Cardiac muscle cell (in vitro differentiated cells and primary cell): ENCODE measurements at regions not wholly inside any gene's neighbourhood (a gene's known extent, or its start where the extent isn't known, plus 50 kb on each side); places are given as distances from the start of the nearest gene placed in this dataset.
"Not testable (repeated sequence)": the region's sequence is repeated elsewhere in the genome, so short reads cannot be mapped to it uniquely, and the experiment has no call there.

Experiments
- DNase-seq, 2 donors: peaks; one replicate each; pipeline versions ENCODE4 v3.0.0 to v3.0.0-alpha.2; 2010 to 2017; ENCODE audit warnings: low read depth in 1 of 2, low spot score in 1 of 2
- H3K27ac ChIP-seq: fragments of 200-600 bp; sonication (generic); 2 replicates; pipeline ENCODE4 v1.5.1; 2016
- H3K27me3 ChIP-seq: fragments of 200-600 bp; sonication (generic); 2 replicates; pipeline ENCODE4 v1.6.0; 2016; ENCODE audit warnings: control low read depth
- H3K36me3 ChIP-seq: fragments of 200-600 bp; sonication (generic); 2 replicates; pipeline ENCODE4 v1.5.1; 2016; ENCODE audit warnings: control low read depth
- H3K4me1 ChIP-seq: fragments of 200-600 bp; sonication (generic); 2 replicates; pipeline ENCODE4 v1.8.1; 2017; ENCODE audit warnings: low read depth, mild to moderate bottlenecking, mixed run types
- H3K4me3 ChIP-seq: fragments of 200-600 bp; sonication (generic); 2 replicates; pipeline ENCODE4 v1.5.1; 2016; ENCODE audit warnings: mild to moderate bottlenecking
- H3K9me3 ChIP-seq: fragments of 200-600 bp; sonication (generic); 2 replicates; pipeline ENCODE4 v1.5.1; 2017; ENCODE audit warnings: low read depth, mild to moderate bottlenecking, control low read depth
- CTCF ChIP-seq: IDR thresholded peaks from 2 replicates; pipeline ENCODE4 v1.5.1; 2012; ENCODE audit warnings: low read depth, mild to moderate bottlenecking, low read length

GRCh38 chrX:42017971-42018370 lies 94.6 kb upstream of the CASK start:
- Histone ChIP-seq H3K9me3 (no peaks in the 10 kb centered on the region), H3K4me1 (no peaks in the 10 kb centered on the region), H3K36me3 (no peaks in the 10 kb centered on the region), H3K27me3 (no peaks in the 10 kb centered on the region), H3K4me3 (no peak overlapping the region), H3K27ac (no peak overlapping the region)
- no peak for DNase-seq
- no peak for TF ChIP-seq CTCF

- H3K4me1 ChIP-seq, result no peaks in the 10 kb centered on the region
- no peak overlapping the region for H3K27ac ChIP-seq
- H3K9me3 ChIP-seq, result no peaks in the 10 kb centered on the region
- no peaks in the 10 kb centered on the region for H3K36me3 ChIP-seq
- H3K27me3 ChIP-seq, result no peaks in the 10 kb centered on the region
- no peak overlapping the region for H3K4me3 ChIP-seq
- no peak for DNase-seq
- no peak for TF ChIP-seq CTCF
Measured at GRCh38 chrX:42000836-42001235, 77.5 kb upstream of the CASK start.

- Histone ChIP-seq H3K27me3 (no peaks in the 10 kb centered on the region), H3K4me1 (no peaks in the 10 kb centered on the region), H3K9me3 (no peaks in the 10 kb centered on the region), H3K4me3 (no peak overlapping the region), H3K27ac (no peak overlapping the region), H3K36me3 (no peaks in the 10 kb centered on the region)
- no peak for TF ChIP-seq CTCF
- DNase-seq, result no peak
Measured at GRCh38 chrX:41984628-41985027, 61.3 kb upstream of the CASK start.

GRCh38 chrX:41982953-41983352 lies 59.6 kb upstream of the CASK start:
- no peak overlapping the region for H3K27ac ChIP-seq
- no peak overlapping the region for H3K4me3 ChIP-seq
- H3K27me3 ChIP-seq, result no peaks in the 10 kb centered on the region
- H3K4me1 ChIP-seq, result no peaks in the 10 kb centered on the region
- no peak for TF ChIP-seq CTCF
- DNase-seq, result no peak
- H3K36me3 ChIP-seq, result no peaks in the 10 kb centered on the region
- H3K9me3 ChIP-seq, result no peaks in the 10 kb centered on the region

- no peak for TF ChIP-seq CTCF
- Histone ChIP-seq H3K9me3 (no peaks in the 10 kb centered on the region), H3K27ac (no peak overlapping the region), H3K4me1 (no peaks in the 10 kb centered on the region), H3K27me3 (no peaks in the 10 kb centered on the region), H3K4me3 (no peak overlapping the region), H3K36me3 (no peaks in the 10 kb centered on the region)
- DNase-seq, result no peak
Measured at GRCh38 chrX:41981481-41982013, 58.2 kb upstream of the CASK start.

- H3K4me3 ChIP-seq, DNase-seq, H3K27ac ChIP-seq, H3K36me3 ChIP-seq, H3K27me3 ChIP-seq, H3K4me1 ChIP-seq, H3K9me3 ChIP-seq: not testable (repeated sequence)
Measured at GRCh38 chrX:41974677-41975076, 51.3 kb upstream of the CASK start.
